GM19467 (cell line): ENCODE measurements at regions not wholly inside any gene's neighbourhood (a gene's known extent, or its start where the extent isn't known, plus 50 kb on each side); places are given as distances from the start of the nearest gene placed in this dataset.

ENCODE experiments used
- ATAC-seq: cut with Tn5 transposase; IDR thresholded peaks from one replicate; pipeline ENCODE4 v1.9.1; 2021; ENCODE audit warnings: mild to moderate bottlenecking, moderate library complexity; ENCODE audit not compliant: unreplicated experiment

- ATAC-seq, result no peak
Measured at GRCh38 chr9:135416664-135417290, 62.8 kb upstream of the PPP1R26 start.

- no peak for ATAC-seq
Measured at GRCh38 chr9:135418161-135418560, 61.4 kb upstream of the PPP1R26 start.

GRCh38 chr9:135419106-135419505 is 60.5 kb upstream of the PPP1R26 start:
- no peak for ATAC-seq

GRCh38 chr9:135422341-135422944 is 57.1 kb upstream of the PPP1R26 start:
- ATAC-seq, result no peak

- ATAC-seq, result no peak
Measured at GRCh38 chr9:135423725-135424124, 55.9 kb upstream of the PPP1R26 start.
